HG03280 (cell line): ENCODE measurements at regions not wholly inside any gene's neighbourhood (a gene's known extent, or its start where the extent isn't known, plus 50 kb on each side); places are given as distances from the start of the nearest gene placed in this dataset.

Experiments
- ATAC-seq: cut with Tn5 transposase; IDR thresholded peaks from one replicate; pipeline ENCODE4 v1.9.1; 2021; ENCODE audit warnings: mild to moderate bottlenecking, moderate library complexity; ENCODE audit not compliant: unreplicated experiment

GRCh38 chr16:79409978-79410377, 190.6 kb downstream of the MAF start:
- ATAC-seq = no peak

- ATAC-seq = no peak
Measured at GRCh38 chr16:79408355-79408754, 192.2 kb downstream of the MAF start.

GRCh38 chr16:79407461-79408135, 192.9 kb downstream of the MAF start:
- no peak for ATAC-seq

GRCh38 chr16:79407005-79407404, 193.5 kb downstream of the MAF start:
- no peak for ATAC-seq

- no peak for ATAC-seq
Measured at GRCh38 chr16:79404571-79404970, 196.0 kb downstream of the MAF start.

- no peak for ATAC-seq
Measured at GRCh38 chr16:79403534-79403933, 197.0 kb downstream of the MAF start.

GRCh38 chr16:79402920-79403319, 197.6 kb downstream of the MAF start:
- ATAC-seq = no peak

- ATAC-seq = no peak
Measured at GRCh38 chr16:79402356-79402755, 198.2 kb downstream of the MAF start.

GRCh38 chr16:79401782-79402181, 198.8 kb downstream of the MAF start:
- no peak for ATAC-seq

GRCh38 chr16:79401157-79401556, 199.4 kb downstream of the MAF start:
- no peak for ATAC-seq

- ATAC-seq = no peak
Measured at GRCh38 chr16:79400462-79401149, 199.9 kb downstream of the MAF start.

- ATAC-seq = no peak
Measured at GRCh38 chr16:79395591-79395990, 204.9 kb downstream of the MAF start.

GRCh38 chr16:79394206-79394605, 206.3 kb downstream of the MAF start:
- ATAC-seq = no peak

GRCh38 chr16:79393564-79393963, 207.0 kb downstream of the MAF start:
- no peak for ATAC-seq

- no peak for ATAC-seq
Measured at GRCh38 chr16:79393127-79393526, 207.4 kb downstream of the MAF start.

- no peak for ATAC-seq
Measured at GRCh38 chr16:79392081-79392480, 208.5 kb downstream of the MAF start.

GRCh38 chr16:79391395-79391794, 209.1 kb downstream of the MAF start:
- no peak for ATAC-seq

- no peak for ATAC-seq
Measured at GRCh38 chr16:79390481-79391051, 210.0 kb downstream of the MAF start.

- ATAC-seq = no peak
Measured at GRCh38 chr16:79388396-79388795, 212.1 kb downstream of the MAF start.

GRCh38 chr16:79386299-79386698, 214.2 kb downstream of the MAF start:
- no peak for ATAC-seq

GRCh38 chr16:79381603-79382042, 218.9 kb downstream of the MAF start:
- no peak for ATAC-seq

GRCh38 chr16:79380995-79381602, 219.4 kb downstream of the MAF start:
- no peak for ATAC-seq
